H9 (cell line): ENCODE measurements at regions not wholly inside any gene's neighbourhood (a gene's known extent, or its start where the extent isn't known, plus 50 kb on each side); places are given as distances from the start of the nearest gene placed in this dataset.

ENCODE experiments used
- DNase-seq: peaks from one replicate; pipeline ENCODE4 v3.0.0-alpha.2; 2017
- H2AFZ ChIP-seq: one replicate; pipeline ENCODE4 v1.6.1; 2013; ENCODE audit warnings: mild to moderate bottlenecking, low read length, control low read depth, moderate library complexity
- H2AK5ac ChIP-seq: 2 replicates; pipeline ENCODE4 v1.6.1; 2013; ENCODE audit warnings: low read length, control low read depth, mixed read lengths; ENCODE audit not compliant: insufficient read length
- H2BK120ac ChIP-seq: one replicate; pipeline ENCODE4 v1.6.1; 2013; ENCODE audit warnings: low read depth, mild to moderate bottlenecking, low read length, control low read depth, inconsistent platforms; ENCODE audit not compliant: poor library complexity, severe bottlenecking
- H2BK12ac ChIP-seq: 2 replicates; pipeline ENCODE4 v1.6.1; 2013; ENCODE audit warnings: low read length, control low read depth, mixed read lengths, low read depth; ENCODE audit not compliant: insufficient read length
- H2BK15ac ChIP-seq: 2 replicates; pipeline ENCODE4 v1.6.1; 2013; ENCODE audit warnings: low read depth, low read length, control low read depth
- H2BK20ac ChIP-seq: one replicate; pipeline ENCODE4 v1.6.1; 2013; ENCODE audit warnings: low read depth, mild to moderate bottlenecking, low read length, control low read depth, inconsistent platforms; ENCODE audit not compliant: poor library complexity, severe bottlenecking
- H2BK5ac ChIP-seq: 2 replicates; pipeline ENCODE4 v1.6.1; 2013; ENCODE audit warnings: low read length, control low read depth, mixed read lengths; ENCODE audit not compliant: insufficient read length
- H3K14ac ChIP-seq: 2 replicates; pipeline ENCODE4 v1.6.1; 2013; ENCODE audit warnings: low read length, control low read depth; ENCODE audit not compliant: insufficient read depth
- H3K18ac ChIP-seq: 2 replicates; pipeline ENCODE4 v1.6.1; 2013; ENCODE audit warnings: low read depth, mild to moderate bottlenecking, mixed read lengths, low read length, control low read depth; ENCODE audit not compliant: insufficient read length
- H3K23ac ChIP-seq: 2 replicates; pipeline ENCODE4 v1.6.1; 2013; ENCODE audit warnings: low read length, control low read depth, mixed read lengths, low read depth; ENCODE audit not compliant: insufficient read length
- H3K23me2 ChIP-seq: 2 replicates; pipeline ENCODE4 v1.6.1; 2013; ENCODE audit warnings: low read depth, mild to moderate bottlenecking, mixed read lengths, low read length, control low read depth; ENCODE audit not compliant: insufficient read length, poor library complexity, severe bottlenecking
- H3K27ac ChIP-seq: 2 replicates; pipeline ENCODE4 v1.5.1; 2013; ENCODE audit warnings: low read length, control low read depth, mixed read lengths, low read depth; ENCODE audit not compliant: insufficient read length
- H3K27me3 ChIP-seq: 2 replicates; pipeline ENCODE4 v1.6.1; 2013; ENCODE audit warnings: low read length, control low read depth, inconsistent platforms; ENCODE audit not compliant: insufficient read depth
- H3K4ac ChIP-seq: 2 replicates; pipeline ENCODE4 v1.6.1; 2013; ENCODE audit warnings: low read depth, mild to moderate bottlenecking, control low read depth, inconsistent platforms, low read length, moderate library complexity
- H3K4me1 ChIP-seq: 2 replicates; pipeline ENCODE4 v1.6.1; 2013; ENCODE audit warnings: low read length, control low read depth, inconsistent platforms; ENCODE audit not compliant: insufficient read depth
- H3K4me2 ChIP-seq: 2 replicates; pipeline ENCODE4 v1.6.1; 2013; ENCODE audit warnings: low read length, control low read depth, mixed read lengths; ENCODE audit not compliant: insufficient read length, insufficient read depth
- H3K56ac ChIP-seq: 2 replicates; pipeline ENCODE4 v1.6.1; 2013; ENCODE audit warnings: low read depth, mild to moderate bottlenecking, mixed read lengths, low read length, control low read depth; ENCODE audit not compliant: insufficient read length
- H3K79me1 ChIP-seq: 2 replicates; pipeline ENCODE4 v1.6.1; 2013; ENCODE audit warnings: low read depth, mild to moderate bottlenecking, moderate library complexity, low read length, control low read depth, inconsistent platforms; ENCODE audit not compliant: insufficient read depth, poor library complexity, severe bottlenecking
- H3K79me2 ChIP-seq: 2 replicates; pipeline ENCODE4 v1.6.1; 2013; ENCODE audit warnings: low read length, control low read depth, inconsistent platforms; ENCODE audit not compliant: insufficient read depth
- H3K9ac ChIP-seq: 2 replicates; pipeline ENCODE4 v1.6.1; 2013; ENCODE audit warnings: low read length, control low read depth, mixed read lengths; ENCODE audit not compliant: insufficient read length; ENCODE audit errors: extremely low read depth
- H3K9me3 ChIP-seq: one replicate; pipeline ENCODE4 v1.6.1; 2013; ENCODE audit warnings: low read depth, low read length, inconsistent platforms; ENCODE audit not compliant: control insufficient read depth
- H3T11ph ChIP-seq: one replicate; pipeline ENCODE4 v1.6.1; 2013; ENCODE audit warnings: mild to moderate bottlenecking, low read length, control low read depth, inconsistent platforms
- H4K20me1 ChIP-seq: one replicate; pipeline ENCODE4 v1.6.1; 2013; ENCODE audit not compliant: control insufficient read depth, insufficient read length, insufficient read depth
- H4K5ac ChIP-seq: 2 replicates; pipeline ENCODE4 v1.6.1; 2013; ENCODE audit warnings: low read depth, mild to moderate bottlenecking, mixed read lengths, low read length, control low read depth; ENCODE audit not compliant: insufficient read length
- H4K8ac ChIP-seq: replicated peaks from 2 replicates; pipeline ENCODE4 v1.6.1; 2013; ENCODE audit warnings: low read length, control low read depth, mixed read lengths, low read depth; ENCODE audit not compliant: insufficient read length
- H4K91ac ChIP-seq: 2 replicates; pipeline ENCODE4 v1.6.1; 2013; ENCODE audit warnings: low read depth, mild to moderate bottlenecking, moderate library complexity, mixed read lengths, low read length, control low read depth; ENCODE audit not compliant: insufficient read length
- H3K27ac Mint-ChIP-seq, 3 experiments: 2 replicates in 2 of 3; 3 replicates in 1 of 3; pipeline ENCODE4 v1.8.0; 2020 to 2021; ENCODE audit warnings: mixed read lengths in 3 of 3, mild to moderate bottlenecking in 1 of 3, moderate library complexity in 1 of 3
- H3K27me3 Mint-ChIP-seq: 2 replicates; pipeline ENCODE4 v1.8.0; 2021; ENCODE audit warnings: low read depth, mild to moderate bottlenecking, moderate library complexity, mixed read lengths
- H3K36me3 Mint-ChIP-seq, 3 experiments: 2 replicates in 2 of 3; 3 replicates in 1 of 3; pipeline ENCODE4 v1.8.0; 2020 to 2021; ENCODE audit warnings: low read depth in 3 of 3, mixed read lengths in 3 of 3; ENCODE audit not compliant: insufficient read depth in 1 of 3
- H3K4me1 Mint-ChIP-seq, 2 experiments: 2 replicates each; pipeline ENCODE4 v1.8.0; 2020; ENCODE audit warnings: mixed read lengths in 2 of 2
- H3K4me3 Mint-ChIP-seq, 2 experiments: 2 replicates in 1 of 2; 3 replicates in 1 of 2; pipeline ENCODE4 v1.8.0; 2020 to 2021; ENCODE audit warnings: mild to moderate bottlenecking in 2 of 2, mixed read lengths in 2 of 2, moderate library complexity in 1 of 2
- H3K9me3 Mint-ChIP-seq, 2 experiments: 2 replicates in 1 of 2; 3 replicates in 1 of 2; pipeline ENCODE4 v1.8.0; 2020; ENCODE audit warnings: mild to moderate bottlenecking in 2 of 2, mixed read lengths in 2 of 2, moderate library complexity in 1 of 2
- WGBS: extraction: QIAGEN DNeasy Blood & Tissue Kit; methylation state at CpG from one replicate; pipeline ENCODE4 v1.1.7; 2013; ENCODE audit warnings: missing lambda C conversion rate, low lambda C conversion rate, mixed read lengths; ENCODE audit not compliant: insufficient read length; ENCODE audit errors: extremely low coverage; 5-methylcytosine and 5-hydroxymethylcytosine counted together
- TF ChIP-seq, protein P1 (sequence below): fragments of 200-600 bp; sonication (generic); conservative IDR thresholded peaks from 3 replicates; pipeline ENCODE4 v1.8.0; 2021; ENCODE audit warnings: antibody characterized with exemption, mild to moderate bottlenecking

DNA sequence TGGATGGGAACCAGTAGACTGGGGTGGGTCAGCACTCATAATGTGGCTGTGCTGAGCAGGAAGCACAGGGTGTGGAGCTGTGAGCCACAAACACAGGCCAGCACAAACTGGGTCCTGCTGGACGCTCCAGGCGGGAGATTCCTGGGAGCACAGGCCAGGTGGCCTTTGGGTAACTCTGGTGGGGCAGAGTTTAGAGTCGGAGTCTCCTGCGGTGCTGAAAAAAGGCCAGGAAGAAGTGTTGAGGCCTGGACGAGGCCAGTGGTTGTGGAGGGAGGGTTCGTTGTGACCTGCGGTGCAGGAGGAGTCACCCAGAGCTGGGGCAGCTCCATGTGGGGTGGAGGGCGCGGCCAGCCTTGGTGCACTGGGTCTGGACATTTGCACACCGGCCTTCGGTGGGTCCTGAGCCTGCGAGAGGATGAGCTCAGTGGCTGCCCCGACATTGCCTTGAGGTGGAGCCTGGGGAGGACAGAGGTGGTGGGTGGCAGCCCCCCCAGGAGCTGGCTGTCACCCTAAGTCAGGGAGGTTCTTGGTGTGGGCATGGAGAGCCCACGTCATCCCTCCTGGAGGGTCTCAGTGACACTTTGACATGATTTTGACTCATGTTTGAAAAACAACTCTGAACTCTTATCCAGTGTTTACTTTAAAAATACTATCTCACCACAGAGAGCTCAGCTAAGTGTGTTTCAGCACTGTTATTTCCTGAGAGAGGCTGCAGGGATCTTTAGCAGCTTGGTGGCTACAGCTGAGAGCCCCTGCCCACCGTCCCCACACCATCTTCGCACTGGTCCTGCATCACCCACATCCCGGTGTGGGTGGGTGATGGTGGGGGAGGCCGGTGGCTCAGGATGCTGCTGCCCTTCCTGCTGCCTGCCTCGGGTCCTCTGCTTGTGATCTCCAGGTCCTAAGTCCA lies 98.7 kb downstream of the NPIPB11 start:
- DNase-seq: no peak
- no CpG with 5 or more reads among the region's 19 CpGs for WGBS
- Histone ChIP-seq H3K23me2 (no peaks in the 10 kb centered on the region), H3K79me2 (no peaks in the 10 kb centered on the region), H4K5ac (no peak overlapping the region), H4K20me1 (no peaks in the 10 kb centered on the region), H3K18ac (no peak overlapping the region), H3K14ac (no peak overlapping the region), H2BK12ac (no peak overlapping the region), H3K9ac (no peak overlapping the region), H3T11ph (no peak overlapping the region), H3K27ac (no peak overlapping the region), H2AFZ (no peak overlapping the region), H4K91ac (no peak overlapping the region), H3K56ac (no peak overlapping the region), H3K23ac (no peak overlapping the region), H2BK15ac (no peak overlapping the region), H3K27me3 (no peaks in the 10 kb centered on the region), H3K4me2 (no peak overlapping the region), H3K4ac (no peak overlapping the region), H3K9me3 (no peaks in the 10 kb centered on the region), H4K8ac (no peak overlapping the region), H2AK5ac (no peak overlapping the region), H2BK120ac (no peak overlapping the region), H3K4me1 (no peaks in the 10 kb centered on the region), H2BK5ac (no peak overlapping the region), H3K79me1 (no peaks in the 10 kb centered on the region), H2BK20ac (no peak overlapping the region)
- Mint-ChIP-seq H3K36me3 (no peaks in the 10 kb centered on the region), H3K27me3 (peaks cover 2% of the 10 kb centered on the region), H3K4me3 (no peak overlapping the region), H3K9me3 (no peaks in the 10 kb centered on the region), H3K27ac (0 out of 7 replicates have a peak overlapping the region, but pooled peaks of 1 of the 3 experiments have one; percentile 65), H3K4me1 (no peaks in the 10 kb centered on the region)
- TF ChIP-seq, protein P1, sequence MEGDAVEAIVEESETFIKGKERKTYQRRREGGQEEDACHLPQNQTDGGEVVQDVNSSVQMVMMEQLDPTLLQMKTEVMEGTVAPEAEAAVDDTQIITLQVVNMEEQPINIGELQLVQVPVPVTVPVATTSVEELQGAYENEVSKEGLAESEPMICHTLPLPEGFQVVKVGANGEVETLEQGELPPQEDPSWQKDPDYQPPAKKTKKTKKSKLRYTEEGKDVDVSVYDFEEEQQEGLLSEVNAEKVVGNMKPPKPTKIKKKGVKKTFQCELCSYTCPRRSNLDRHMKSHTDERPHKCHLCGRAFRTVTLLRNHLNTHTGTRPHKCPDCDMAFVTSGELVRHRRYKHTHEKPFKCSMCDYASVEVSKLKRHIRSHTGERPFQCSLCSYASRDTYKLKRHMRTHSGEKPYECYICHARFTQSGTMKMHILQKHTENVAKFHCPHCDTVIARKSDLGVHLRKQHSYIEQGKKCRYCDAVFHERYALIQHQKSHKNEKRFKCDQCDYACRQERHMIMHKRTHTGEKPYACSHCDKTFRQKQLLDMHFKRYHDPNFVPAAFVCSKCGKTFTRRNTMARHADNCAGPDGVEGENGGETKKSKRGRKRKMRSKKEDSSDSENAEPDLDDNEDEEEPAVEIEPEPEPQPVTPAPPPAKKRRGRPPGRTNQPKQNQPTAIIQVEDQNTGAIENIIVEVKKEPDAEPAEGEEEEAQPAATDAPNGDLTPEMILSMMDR: no peak
